Thyroid gland (tissue), 4 donors: ENCODE measurements at regions not wholly inside any gene's neighbourhood (a gene's known extent, or its start where the extent isn't known, plus 50 kb on each side); places are given as distances from the start of the nearest gene placed in this dataset.

Source experiments
- CTCF ChIP-seq, 6 experiments: fragments of 200-600 bp in 3 of 6; fragments of 450-650 bp in 3 of 6; sonication (generic) in 3 of 6; IDR thresholded peaks; one replicate each; pipeline ENCODE4 v1.5.1; 2016 to 2019; ENCODE audit warnings: antibody characterized with exemption in 6 of 6, mild to moderate bottlenecking in 2 of 6, inconsistent platforms in 1 of 6, moderate library complexity in 1 of 6
- POLR2A ChIP-seq, 2 donors: fragments of 450-650 bp; IDR thresholded peaks; one replicate each; pipeline ENCODE4 v1.6.1; 2017; ENCODE audit warnings: antibody characterized with exemption in 2 of 2, mild to moderate bottlenecking in 2 of 2, moderate library complexity in 1 of 2

- no peak for TF ChIP-seq POLR2A (IDR thresholded peaks at IDR 0.05)
- TF ChIP-seq CTCF (IDR thresholded peaks at IDR 0.05), result no peak
Observed at GRCh38 chr3:194285850-194286197, 65.3 kb downstream of the CPN2 start.
